Calu3 (cell line): ENCODE measurements at regions not wholly inside any gene's neighbourhood (a gene's known extent, or its start where the extent isn't known, plus 50 kb on each side); places are given as distances from the start of the nearest gene placed in this dataset.

Experiments used
- BruUV-seq: library from RNA; stranded (reverse); fragments of 400-500 nt; replicated peaks from 2 replicates; lab custom pipeline; 2021; lab: Mats Ljungman, UMichigan
- CTCF ChIA-PET: fragments of 300-600 bp; sonication (Branson Sonifier 250); formaldehyde crosslinking; loops from one replicate; lab custom pipeline; 2022; ENCODE audit warnings: antibody characterized with exemption; lab: Charles Lee
- DNase-seq: peaks from one replicate; pipeline ENCODE4 v3.0.0; 2022
- H3K27ac Mint-ChIP-seq: one replicate; pipeline ENCODE4 v1.8.0; 2022; ENCODE audit warnings: mixed read lengths; ENCODE audit not compliant: unreplicated experiment
- H3K27me3 Mint-ChIP-seq: one replicate; pipeline ENCODE4 v1.8.0; 2022; ENCODE audit warnings: mixed read lengths; ENCODE audit not compliant: unreplicated experiment
- H3K36me3 Mint-ChIP-seq: one replicate; pipeline ENCODE4 v1.8.0; 2022; ENCODE audit warnings: mild to moderate bottlenecking, moderate library complexity, mixed read lengths; ENCODE audit not compliant: insufficient read depth, unreplicated experiment
- H3K4me1 Mint-ChIP-seq: one replicate; pipeline ENCODE4 v1.8.0; 2022; ENCODE audit warnings: mild to moderate bottlenecking, low read depth, mixed read lengths; ENCODE audit not compliant: unreplicated experiment
- H3K4me3 Mint-ChIP-seq: one replicate; pipeline ENCODE4 v1.8.0; 2022; ENCODE audit warnings: mild to moderate bottlenecking, low read depth, moderate library complexity, mixed read lengths; ENCODE audit not compliant: unreplicated experiment
- H3K9me3 Mint-ChIP-seq: one replicate; pipeline ENCODE4 v1.8.0; 2022; ENCODE audit warnings: low read depth, mixed read lengths; ENCODE audit not compliant: unreplicated experiment
- CTCF ChIP-seq: fragments of 200-600 bp; IDR thresholded peaks from one replicate; pipeline ENCODE4 v1.8.0; 2022; ENCODE audit warnings: antibody characterized with exemption; ENCODE audit not compliant: unreplicated experiment
- intact Hi-C: fragments of 100-400 bp; cut with micrococcal nuclease; formaldehyde crosslinking; loops from one replicate; pipeline ENCODE4 v1.10.0; 2022; ENCODE audit not compliant: unreplicated experiment

GRCh38 chr18:41227993-41228392 lies 727.0 kb upstream of the PIK3C3 start:
- CTCF ChIA-PET, result no interaction called here
- Mint-ChIP-seq H3K9me3 (peaks cover 11% of the 10 kb centered on the region), H3K4me1 (no peaks in the 10 kb centered on the region), H3K4me3 (no peak overlapping the region), H3K27me3 (no peaks in the 10 kb centered on the region), H3K36me3 (no peaks in the 10 kb centered on the region), H3K27ac (no peak overlapping the region)
- intact Hi-C loops, result no loop called here
- no peak for DNase-seq
- no peak for TF ChIP-seq CTCF
- BruUV-seq, result no TSS peak

GRCh38 chr18:41226911-41227310 lies 728.1 kb upstream of the PIK3C3 start:
- Mint-ChIP-seq H3K4me1 (no peaks in the 10 kb centered on the region), H3K27ac (no peak overlapping the region), H3K27me3 (no peaks in the 10 kb centered on the region), H3K36me3 (no peaks in the 10 kb centered on the region), H3K9me3 (peaks cover 17% of the 10 kb centered on the region), H3K4me3 (no peak overlapping the region)
- CTCF ChIA-PET, result no interaction called here
- BruUV-seq, result no TSS peak
- TF ChIP-seq CTCF, result no peak
- no peak for DNase-seq
- intact Hi-C loops, result no loop called here

GRCh38 chr18:41226186-41226585 lies 728.8 kb upstream of the PIK3C3 start:
- intact Hi-C loops, result no loop called here
- Mint-ChIP-seq H3K27me3 (no peaks in the 10 kb centered on the region), H3K4me1 (no peaks in the 10 kb centered on the region), H3K27ac (no peak overlapping the region), H3K4me3 (no peak overlapping the region), H3K9me3 (peaks cover 17% of the 10 kb centered on the region), H3K36me3 (no peaks in the 10 kb centered on the region)
- CTCF ChIA-PET, result no interaction called here
- no peak for TF ChIP-seq CTCF
- no TSS peak for BruUV-seq
- no peak for DNase-seq

GRCh38 chr18:41216341-41217003 lies 738.6 kb upstream of the PIK3C3 start:
- Mint-ChIP-seq H3K36me3 (no peaks in the 10 kb centered on the region), H3K4me1 (no peaks in the 10 kb centered on the region), H3K4me3 (no peak overlapping the region), H3K9me3 (peaks cover 12% of the 10 kb centered on the region), H3K27me3 (no peaks in the 10 kb centered on the region), H3K27ac (no peak overlapping the region)
- intact Hi-C loops, result no loop called here
- no peak for DNase-seq
- CTCF ChIA-PET, result no interaction called here
- TF ChIP-seq CTCF, result no peak
- BruUV-seq, result no TSS peak
